ENCODE measurements at regions not wholly inside any gene's neighbourhood (a gene's known extent, or its start where the extent isn't known, plus 50 kb on each side); places are given as distances from the start of the nearest gene placed in this dataset.

GRCh38 chr6:144895313-144896278, 610.5 kb downstream of the UTRN start:
- TF ChIP-seq, protein P1, sequence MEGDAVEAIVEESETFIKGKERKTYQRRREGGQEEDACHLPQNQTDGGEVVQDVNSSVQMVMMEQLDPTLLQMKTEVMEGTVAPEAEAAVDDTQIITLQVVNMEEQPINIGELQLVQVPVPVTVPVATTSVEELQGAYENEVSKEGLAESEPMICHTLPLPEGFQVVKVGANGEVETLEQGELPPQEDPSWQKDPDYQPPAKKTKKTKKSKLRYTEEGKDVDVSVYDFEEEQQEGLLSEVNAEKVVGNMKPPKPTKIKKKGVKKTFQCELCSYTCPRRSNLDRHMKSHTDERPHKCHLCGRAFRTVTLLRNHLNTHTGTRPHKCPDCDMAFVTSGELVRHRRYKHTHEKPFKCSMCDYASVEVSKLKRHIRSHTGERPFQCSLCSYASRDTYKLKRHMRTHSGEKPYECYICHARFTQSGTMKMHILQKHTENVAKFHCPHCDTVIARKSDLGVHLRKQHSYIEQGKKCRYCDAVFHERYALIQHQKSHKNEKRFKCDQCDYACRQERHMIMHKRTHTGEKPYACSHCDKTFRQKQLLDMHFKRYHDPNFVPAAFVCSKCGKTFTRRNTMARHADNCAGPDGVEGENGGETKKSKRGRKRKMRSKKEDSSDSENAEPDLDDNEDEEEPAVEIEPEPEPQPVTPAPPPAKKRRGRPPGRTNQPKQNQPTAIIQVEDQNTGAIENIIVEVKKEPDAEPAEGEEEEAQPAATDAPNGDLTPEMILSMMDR (IDR thresholded peaks at IDR 0.05; ENCODE audit: low read length): no peak
- TF ChIP-seq EZH2 (optimal IDR thresholded peaks at IDR 0.05; ENCODE audit: low read depth, low read length): no peak
- no peak for TF ChIP-seq EZH2phosphoT487 (IDR thresholded peaks at IDR 0.05; ENCODE audit: low read length)
